NCI-H345 (cell line): ENCODE measurements at regions not wholly inside any gene's neighbourhood (a gene's known extent, or its start where the extent isn't known, plus 50 kb on each side); places are given as distances from the start of the nearest gene placed in this dataset.
"Not testable (repeated sequence)": the region's sequence is repeated elsewhere in the genome, so short reads cannot be mapped to it uniquely, and the experiment has no call there.

Experiments
- DNase-seq: peaks from one replicate; lab custom pipeline; 2025; lab: John Stamatoyannopoulos, UW

GRCh38 chr3:78086150-78086549, 1046.3 kb downstream of the ROBO2 start:
- DNase-seq = no peak

GRCh38 chr3:78087134-78087533, 1047.2 kb downstream of the ROBO2 start:
- no peak for DNase-seq

- DNase-seq = no peak
These were observed 1048.1 kb downstream of the ROBO2 start for GRCh38 chr3:78088006-78088405.

GRCh38 chr3:78090382-78090781, 1050.5 kb downstream of the ROBO2 start:
- no peak for DNase-seq

- DNase-seq = no peak
These were observed 1051.7 kb downstream of the ROBO2 start for GRCh38 chr3:78091478-78092119.

GRCh38 chr3:78092574-78092973, 1052.7 kb downstream of the ROBO2 start:
- not testable (repeated sequence) for DNase-seq

- no peak for DNase-seq
These were observed 1056.8 kb downstream of the ROBO2 start for GRCh38 chr3:78096488-78097255.

GRCh38 chr3:78098367-78098766, 1058.5 kb downstream of the ROBO2 start:
- no peak for DNase-seq

- no peak for DNase-seq
These were observed 1061.5 kb downstream of the ROBO2 start for GRCh38 chr3:78101384-78101783.

- DNase-seq = not testable (repeated sequence)
These were observed 1068.5 kb downstream of the ROBO2 start for GRCh38 chr3:78108269-78108961.

GRCh38 chr3:78112291-78113010, 1072.6 kb downstream of the ROBO2 start:
- no peak for DNase-seq

GRCh38 chr3:78115983-78116382, 1076.1 kb downstream of the ROBO2 start:
- DNase-seq = no peak

- DNase-seq = no peak
These were observed 1077.0 kb downstream of the ROBO2 start for GRCh38 chr3:78116874-78117273.

GRCh38 chr3:78123058-78123457, 1083.2 kb downstream of the ROBO2 start:
- DNase-seq = no peak

GRCh38 chr3:78129707-78130106, 1089.8 kb downstream of the ROBO2 start:
- no peak for DNase-seq

GRCh38 chr3:78130741-78131290, 1090.9 kb downstream of the ROBO2 start:
- DNase-seq = no peak

- no peak for DNase-seq
These were observed 1094.6 kb downstream of the ROBO2 start for GRCh38 chr3:78134496-78134895.

GRCh38 chr3:78139166-78139565, 1099.3 kb downstream of the ROBO2 start:
- DNase-seq = no peak

- no peak for DNase-seq
These were observed 1100.4 kb downstream of the ROBO2 start for GRCh38 chr3:78140274-78140673.

- DNase-seq = no peak
These were observed 1101.0 kb downstream of the ROBO2 start for GRCh38 chr3:78140866-78141265.

GRCh38 chr3:78141269-78141668, 1101.4 kb downstream of the ROBO2 start:
- DNase-seq = no peak

GRCh38 chr3:78143000-78143399, 1103.1 kb downstream of the ROBO2 start:
- no peak for DNase-seq
